ENCODE measurements at regions not wholly inside any gene's neighbourhood (a gene's known extent, or its start where the extent isn't known, plus 50 kb on each side); places are given as distances from the start of the nearest gene placed in this dataset.

DNA sequence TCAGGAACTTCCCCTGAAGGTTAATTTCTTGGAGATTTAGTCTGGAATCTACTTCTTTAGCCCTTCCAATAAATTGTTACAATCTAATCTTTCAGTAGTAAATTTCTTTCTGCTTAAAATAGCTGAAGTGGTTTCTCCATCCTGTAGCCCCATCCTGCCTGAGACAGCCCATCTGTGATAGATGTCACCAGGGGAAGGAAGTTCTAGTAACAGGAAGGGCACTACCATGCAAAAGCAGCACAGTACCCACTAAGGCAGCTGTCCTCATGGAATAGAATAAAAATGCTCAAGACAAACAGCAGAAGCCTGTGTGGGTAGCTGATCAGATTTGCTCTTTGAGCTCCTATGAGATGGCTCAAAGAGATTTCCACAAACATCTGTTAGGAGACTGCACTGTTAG is 1036.5 kb downstream of the SLITRK5 start:
- ChIA-PET CTCF (no interaction called here), POLR2A (no interaction called here)
- Mint-ChIP-seq H3K4me3 (no peak overlapping the region), H3K4me1 (peaks cover 10% of the 10 kb centered on the region), H3K9me3 (peaks cover 12% of the 10 kb centered on the region), H3K27me3 (ENCODE audit: low read depth) (no peaks in the 10 kb centered on the region), H3K36me3 (0 out of 2 replicates have a peak, but pooled peaks cover 2% of the 10 kb centered on the region), H3K27ac (no peak overlapping the region)
- TF ChIP-seq ZNF512 (CRISPR knock-in tag; IDR thresholded peaks at IDR 0.05; ENCODE audit: borderline replicate concordance) (no peak), FOXK1 (CRISPR knock-in tag; IDR thresholded peaks at IDR 0.05) (no peak), TEAD4 (CRISPR knock-in tag; IDR thresholded peaks at IDR 0.05) (no peak), CBFB (CRISPR knock-in tag; IDR thresholded peaks at IDR 0.05; ENCODE audit: low read depth) (no peak), ZNF281 (CRISPR knock-in tag; IDR thresholded peaks at IDR 0.05) (no peak), TCF7 (CRISPR knock-in tag; IDR thresholded peaks at IDR 0.05; ENCODE audit: low read depth) (no peak), HMGXB4 (CRISPR knock-in tag; IDR thresholded peaks at IDR 0.05) (no peak), FOXP1 (CRISPR knock-in tag; IDR thresholded peaks at IDR 0.05; ENCODE audit: borderline replicate concordance) (no peak), SMAD3 (CRISPR knock-in tag; IDR thresholded peaks at IDR 0.05; ENCODE audit: borderline replicate concordance) (no peak), CREM (CRISPR knock-in tag; IDR thresholded peaks at IDR 0.05) (no peak), ESRRA (CRISPR knock-in tag; IDR thresholded peaks at IDR 0.05; ENCODE audit: borderline replicate concordance) (no peak), SOX15 (CRISPR knock-in tag; IDR thresholded peaks at IDR 0.05) (no peak), ARID4B (CRISPR knock-in tag; IDR thresholded peaks at IDR 0.05; ENCODE audit: borderline replicate concordance) (no peak), ZNF317 (CRISPR knock-in tag; IDR thresholded peaks at IDR 0.05; ENCODE audit: borderline replicate concordance, low read depth) (no peak), ETV6 (CRISPR knock-in tag; IDR thresholded peaks at IDR 0.05) (no peak)
- DNase-seq (ENCODE audit: low spot score) (no peak), ATAC-seq (no peak)

DNA sequence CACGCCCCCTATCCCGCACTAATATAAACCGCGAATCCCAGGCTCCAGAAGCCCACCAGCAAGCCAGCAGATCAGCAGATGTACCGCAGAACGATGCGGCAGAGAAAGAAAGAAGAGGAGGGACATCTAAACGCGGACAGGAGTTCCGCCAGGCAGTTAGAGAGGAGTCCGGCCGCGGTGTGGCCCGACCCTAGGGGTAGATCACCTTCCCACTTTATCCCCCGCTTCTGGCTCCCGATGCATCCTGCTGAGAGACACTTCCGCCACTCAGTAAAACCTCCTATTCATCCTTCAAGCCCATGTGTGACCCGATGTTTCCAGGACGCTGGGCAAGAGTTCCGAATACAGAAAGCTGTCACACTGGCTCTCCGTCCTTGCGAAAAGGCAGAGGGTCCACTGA is 1046.8 kb downstream of the SLITRK5 start:
- no peak for DNase-seq (ENCODE audit: low spot score)
- Mint-ChIP-seq H3K27ac (no peak overlapping the region), H3K36me3 (no peaks in the 10 kb centered on the region), H3K4me3 (no peak overlapping the region), H3K9me3 (peaks cover 8% of the 10 kb centered on the region), H3K4me1 (peaks cover 14% of the 10 kb centered on the region), H3K27me3 (ENCODE audit: low read depth) (no peaks in the 10 kb centered on the region)
- ChIA-PET CTCF (no interaction called here), POLR2A (no interaction called here)
- peak; percentile 44 for ATAC-seq
- no peak for TF ChIP-seq GRHL2 (CRISPR knock-in tag; IDR thresholded peaks at IDR 0.05; ENCODE audit: insufficient replicate concordance, severe bottlenecking)
- TF ChIP-seq NFE2L1 (CRISPR knock-in tag; IDR thresholded peaks at IDR 0.05), result no peak
- TF ChIP-seq ZSCAN18 (CRISPR knock-in tag; IDR thresholded peaks at IDR 0.05), result no peak
- no peak for TF ChIP-seq ESRRA (CRISPR knock-in tag; IDR thresholded peaks at IDR 0.05; ENCODE audit: borderline replicate concordance)
- no peak for TF ChIP-seq ZNF138 (CRISPR knock-in tag; conservative IDR thresholded peaks at IDR 0.05)
- no peak for TF ChIP-seq ZNF512 (CRISPR knock-in tag; IDR thresholded peaks at IDR 0.05; ENCODE audit: borderline replicate concordance)
- TF ChIP-seq, protein P1, sequence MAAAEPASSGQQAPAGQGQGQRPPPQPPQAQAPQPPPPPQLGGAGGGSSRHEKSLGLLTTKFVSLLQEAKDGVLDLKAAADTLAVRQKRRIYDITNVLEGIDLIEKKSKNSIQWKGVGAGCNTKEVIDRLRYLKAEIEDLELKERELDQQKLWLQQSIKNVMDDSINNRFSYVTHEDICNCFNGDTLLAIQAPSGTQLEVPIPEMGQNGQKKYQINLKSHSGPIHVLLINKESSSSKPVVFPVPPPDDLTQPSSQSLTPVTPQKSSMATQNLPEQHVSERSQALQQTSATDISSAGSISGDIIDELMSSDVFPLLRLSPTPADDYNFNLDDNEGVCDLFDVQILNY (CRISPR knock-in tag; IDR thresholded peaks at IDR 0.05), result no peak
